GM19023 (cell line): ENCODE measurements at regions not wholly inside any gene's neighbourhood (a gene's known extent, or its start where the extent isn't known, plus 50 kb on each side); places are given as distances from the start of the nearest gene placed in this dataset.
"Not testable (repeated sequence)": the region's sequence is repeated elsewhere in the genome, so short reads cannot be mapped to it uniquely, and the experiment has no call there.

Experiments
- ATAC-seq: cut with Tn5 transposase; IDR thresholded peaks from one replicate; pipeline ENCODE4 v1.9.1; 2021; ENCODE audit warnings: mild to moderate bottlenecking, moderate library complexity; ENCODE audit not compliant: unreplicated experiment

GRCh38 chr5:163874431-163874830 lies 369.0 kb downstream of the MAT2B start:
- no peak for ATAC-seq

DNA sequence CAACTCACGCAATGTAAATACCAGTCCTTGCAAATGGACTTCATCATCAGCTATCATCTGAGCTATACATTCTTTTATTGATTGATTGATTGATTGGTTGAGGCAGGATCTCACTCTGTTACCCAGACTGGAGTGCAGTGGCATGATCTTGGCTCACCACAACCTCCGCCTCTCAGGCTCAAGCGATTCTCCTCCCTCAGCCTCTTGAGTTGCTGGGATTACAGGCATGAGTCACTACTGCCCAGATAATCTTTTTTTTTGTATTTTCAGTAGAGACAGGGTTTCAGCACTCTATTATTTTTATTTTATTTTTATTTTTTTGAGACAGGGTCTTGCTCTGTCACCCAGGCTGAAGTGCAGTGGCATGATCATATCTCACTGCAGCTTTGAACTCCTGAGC lies 369.5 kb downstream of the MAT2B start:
- ATAC-seq = not testable (repeated sequence)

DNA sequence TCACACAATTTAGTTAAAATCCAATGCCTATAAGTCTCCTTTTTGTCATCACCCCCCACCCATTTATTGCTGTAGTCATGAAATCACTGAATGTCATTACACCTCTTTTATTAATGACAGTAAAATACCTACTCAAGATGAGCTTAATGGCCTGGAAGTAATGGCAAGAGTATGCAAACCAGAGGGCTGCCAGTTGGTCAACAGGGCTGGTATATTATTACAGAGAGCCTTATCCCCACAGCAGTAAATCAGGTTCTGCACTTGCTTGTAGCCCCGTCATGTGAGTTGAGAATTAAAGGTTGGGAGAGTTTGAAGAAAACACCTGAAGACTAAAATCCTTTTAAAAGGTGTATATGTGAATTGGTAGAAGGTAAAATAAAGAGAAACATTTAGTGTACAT lies 372.4 kb downstream of the MAT2B start:
- ATAC-seq = no peak

DNA sequence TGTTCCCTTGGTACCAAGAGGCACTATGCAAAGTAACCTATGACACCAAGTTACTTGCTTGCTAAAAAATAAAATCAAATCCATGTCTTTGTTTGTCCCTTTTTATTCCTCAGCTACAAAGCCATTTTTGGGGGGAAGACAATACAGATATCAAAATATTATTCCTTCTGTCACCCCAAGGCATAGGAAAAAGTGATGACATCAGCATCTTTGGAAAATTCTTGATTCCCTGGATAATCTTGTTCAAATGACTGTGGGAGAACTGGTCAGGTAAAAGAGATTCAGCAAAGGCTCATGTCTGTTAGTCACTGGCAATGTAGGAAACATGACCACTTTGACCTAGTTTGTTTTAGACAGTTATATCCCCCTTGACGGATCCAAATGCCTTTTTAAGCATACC lies 373.1 kb downstream of the MAT2B start:
- ATAC-seq = no peak

GRCh38 chr5:163880302-163880701 lies 374.9 kb downstream of the MAT2B start:
- no peak for ATAC-seq

DNA sequence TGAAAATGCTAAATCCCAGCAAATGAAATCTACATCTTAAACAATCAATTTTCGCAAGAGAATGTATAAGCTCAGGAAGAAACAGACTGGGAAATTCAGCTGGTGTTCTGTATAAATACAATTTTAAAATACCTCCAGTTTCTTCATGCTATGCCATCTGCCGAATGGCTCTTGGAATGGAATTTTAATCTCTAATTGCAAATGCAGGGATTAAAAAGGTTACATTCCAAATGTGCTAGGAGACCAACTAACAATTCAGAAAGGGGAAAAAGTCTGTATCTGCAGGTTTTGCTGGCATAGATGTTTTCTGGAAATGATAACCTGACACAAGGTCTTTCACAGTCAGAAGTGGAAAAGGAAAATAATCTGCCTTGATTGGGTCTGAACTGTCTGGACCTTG lies 379.7 kb downstream of the MAT2B start:
- ATAC-seq = no peak

GRCh38 chr5:163887854-163888253 lies 382.4 kb downstream of the MAT2B start:
- ATAC-seq = no peak

DNA sequence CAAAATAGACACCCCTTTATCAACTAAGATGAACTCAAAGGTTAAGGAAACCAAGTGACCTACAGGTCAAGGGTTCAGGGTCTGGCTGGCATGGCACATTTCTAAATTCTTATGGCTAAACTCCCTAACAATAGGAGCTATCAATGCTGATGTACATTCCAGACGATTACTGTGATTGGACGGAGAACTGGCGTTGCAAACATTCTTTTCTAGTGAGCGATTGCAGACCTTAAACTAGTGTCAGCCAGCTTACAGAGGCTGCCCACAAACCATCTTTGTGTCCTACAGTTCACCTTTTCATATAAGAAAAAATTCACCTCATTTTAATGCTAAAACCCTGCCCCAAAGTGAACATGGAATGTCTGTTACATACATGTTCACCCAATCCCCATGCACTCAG lies 382.9 kb downstream of the MAT2B start:
- no peak for ATAC-seq

DNA sequence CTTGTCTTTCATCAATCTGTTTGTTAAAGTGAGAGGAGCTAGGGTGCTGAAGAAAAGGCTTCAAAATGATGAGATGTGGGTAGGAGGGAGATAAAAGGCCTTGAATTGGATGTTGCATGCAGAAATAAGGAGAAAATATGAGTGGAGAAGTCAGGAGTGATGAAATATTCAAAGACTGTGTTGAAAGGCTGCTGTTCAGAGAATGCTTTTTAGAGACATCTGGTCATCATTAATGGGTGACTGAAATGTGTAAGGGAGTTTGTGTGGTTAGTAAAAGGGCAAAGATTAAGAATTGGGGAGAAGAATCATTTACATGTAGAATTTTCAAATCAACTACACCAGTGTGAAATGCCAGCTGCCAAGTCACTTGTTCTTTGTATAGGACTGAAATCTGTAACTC lies 383.9 kb downstream of the MAT2B start:
- no peak for ATAC-seq

DNA sequence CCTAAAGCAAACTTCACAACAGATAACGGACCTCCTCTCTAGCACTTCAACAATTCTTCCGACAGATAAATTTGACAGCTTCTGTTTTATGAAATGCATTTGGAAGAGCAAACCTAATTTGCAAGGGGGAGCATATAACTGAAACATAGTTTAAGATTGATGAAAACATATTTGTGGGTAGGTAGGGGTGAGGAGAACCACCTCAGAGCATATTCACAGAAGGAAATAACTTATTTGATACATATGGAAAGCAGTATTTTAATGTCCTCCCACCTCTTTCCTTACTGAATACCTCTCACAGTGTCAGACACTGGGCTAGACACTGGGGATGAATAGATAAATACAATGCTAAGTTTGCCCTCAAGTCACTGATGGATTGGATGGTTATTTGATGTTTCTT lies 384.8 kb downstream of the MAT2B start:
- no peak for ATAC-seq

GRCh38 chr5:163893281-163893680 lies 387.9 kb downstream of the MAT2B start:
- no peak for ATAC-seq

GRCh38 chr5:163894645-163895044 lies 389.2 kb downstream of the MAT2B start:
- ATAC-seq = no peak

- ATAC-seq = no peak
These were observed 393.5 kb downstream of the MAT2B start for GRCh38 chr5:163898873-163899272.

DNA sequence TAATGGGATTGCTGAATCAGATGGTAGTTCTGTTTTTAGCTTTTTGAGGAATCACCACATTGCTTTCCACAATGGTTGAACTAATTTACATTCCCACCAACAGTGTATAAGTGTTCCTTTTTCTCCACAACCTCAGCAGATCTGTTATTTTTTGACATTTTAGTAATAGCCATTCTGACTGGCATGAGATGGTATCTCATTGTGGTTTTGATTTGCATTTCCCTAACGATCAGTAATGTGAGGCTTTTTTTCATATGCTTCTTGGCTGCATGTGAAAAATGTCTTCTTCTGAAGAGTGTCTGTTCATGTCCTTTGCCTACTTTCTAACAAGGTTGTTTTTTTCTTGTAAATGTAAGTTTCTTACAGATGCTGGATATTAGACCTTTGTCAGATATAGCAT lies 402.4 kb downstream of the MAT2B start:
- ATAC-seq = not testable (repeated sequence)

DNA sequence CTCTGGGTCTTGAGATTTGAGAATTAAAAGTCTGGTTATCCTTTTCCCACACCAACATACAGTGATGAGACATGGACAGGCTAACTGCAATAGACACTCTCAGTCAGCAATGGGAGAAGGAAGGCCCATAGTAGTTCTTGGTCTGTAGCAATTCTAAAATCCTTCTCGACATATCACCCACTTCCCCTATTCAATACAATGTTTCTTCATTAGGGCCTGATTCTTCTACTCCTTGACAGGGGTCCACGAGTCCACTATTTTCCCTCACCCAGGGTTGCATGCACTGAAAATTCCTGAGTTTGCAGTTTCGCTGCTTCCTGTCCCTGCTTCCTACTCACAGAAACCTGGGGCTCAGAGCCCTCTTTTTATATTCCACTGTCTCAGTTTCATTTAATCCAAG lies 402.8 kb downstream of the MAT2B start:
- no peak for ATAC-seq

GRCh38 chr5:163910226-163910625 lies 404.8 kb downstream of the MAT2B start:
- ATAC-seq = no peak

GRCh38 chr5:163912046-163912445 lies 406.6 kb downstream of the MAT2B start:
- no peak for ATAC-seq

DNA sequence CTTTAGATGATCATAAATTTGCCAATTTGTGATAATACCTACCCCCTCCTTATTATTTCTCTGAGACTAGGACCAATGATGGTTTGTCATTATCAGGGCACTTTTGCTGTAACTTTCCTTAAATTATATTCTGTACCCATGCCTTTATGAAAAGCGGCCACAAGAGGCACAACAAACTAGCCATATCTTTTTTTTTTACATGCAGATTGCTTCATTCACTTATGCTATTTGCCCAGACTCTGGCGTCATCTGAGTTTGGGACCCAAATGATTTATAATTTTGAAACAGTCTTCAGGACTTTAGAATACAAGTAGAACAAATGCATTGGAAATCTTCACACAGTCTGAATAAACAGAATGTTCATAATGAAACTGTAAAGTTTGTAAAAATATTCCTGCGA lies 408.1 kb downstream of the MAT2B start:
- ATAC-seq = no peak

DNA sequence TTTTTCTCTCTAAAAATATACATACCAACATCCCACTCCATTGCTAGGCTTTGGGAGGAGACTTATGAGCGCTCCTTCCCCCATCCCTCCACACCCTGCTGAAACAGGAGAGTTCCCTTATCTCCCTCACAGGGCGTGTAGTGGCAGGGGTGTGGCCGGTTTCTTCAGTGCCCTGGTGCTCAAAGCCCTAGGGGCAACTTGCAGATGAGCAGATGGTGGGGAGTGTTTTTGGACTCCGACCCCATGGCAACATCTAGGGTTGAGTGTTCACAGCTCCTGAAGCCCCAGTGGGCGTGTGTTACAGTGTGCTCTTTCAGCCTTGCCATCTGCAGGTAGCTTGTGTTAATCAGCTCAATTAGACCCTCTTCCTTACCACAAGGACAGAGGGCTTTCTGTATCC lies 409.5 kb downstream of the MAT2B start:
- peak; percentile 37 for ATAC-seq

- ATAC-seq = peak; percentile 55
These were observed 410.1 kb downstream of the MAT2B start for GRCh38 chr5:163915481-163915961.

DNA sequence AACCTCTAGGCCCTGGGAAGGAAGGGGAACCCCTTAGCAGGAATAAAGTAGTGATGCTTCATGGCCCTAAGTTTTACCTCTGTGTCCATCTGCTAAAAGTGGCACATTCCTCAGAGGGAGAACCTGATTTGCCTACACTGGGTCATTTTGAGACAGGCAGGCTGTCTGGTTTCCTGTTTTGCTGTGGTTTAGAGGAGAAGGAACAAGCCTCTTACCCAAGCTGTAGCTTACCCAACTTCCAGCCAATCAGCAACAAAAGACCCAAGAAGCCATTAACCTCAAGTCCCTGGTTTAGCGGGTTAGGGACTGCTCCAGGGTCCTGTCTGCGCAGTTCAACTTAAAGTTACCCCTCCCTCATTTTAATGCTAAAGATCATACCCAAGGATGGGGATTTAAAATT lies 411.0 kb downstream of the MAT2B start:
- ATAC-seq = peak; percentile 89

DNA sequence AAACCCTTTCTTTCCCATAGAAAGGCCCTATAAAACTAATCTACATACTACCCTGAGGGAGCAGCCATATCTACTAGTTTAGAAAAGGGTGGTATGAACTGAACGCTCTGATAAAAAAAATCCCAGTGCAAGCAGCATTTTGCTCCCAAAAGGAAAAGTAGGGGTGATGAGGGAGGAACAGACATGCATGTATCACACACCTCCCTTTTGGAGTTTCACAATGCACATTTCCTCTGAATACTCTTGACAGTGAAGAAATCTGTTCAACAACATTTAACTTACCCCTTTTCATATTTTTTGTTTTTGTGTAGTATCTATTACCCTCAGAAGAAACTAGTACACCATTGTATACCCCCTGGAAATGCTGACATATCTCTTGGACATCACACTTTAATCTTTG lies 411.4 kb downstream of the MAT2B start:
- ATAC-seq = no peak

GRCh38 chr5:163917747-163918146 lies 412.3 kb downstream of the MAT2B start:
- no peak for ATAC-seq

GRCh38 chr5:163934990-163935389 lies 429.6 kb downstream of the MAT2B start:
- ATAC-seq = not testable (repeated sequence)
